ENCODE measurements at regions not wholly inside any gene's neighbourhood (a gene's known extent, or its start where the extent isn't known, plus 50 kb on each side); places are given as distances from the start of the nearest gene placed in this dataset.

GRCh38 chr5:173667702-173668101, 51.3 kb upstream of the BOD1 start:
- H3K27me3 ChIP-seq, result no peaks in the 10 kb centered on the region
- H3K4me3 ChIP-seq, result no peak overlapping the region
- peaks cover 19% of the 10 kb centered on the region for H3K4me1 ChIP-seq
- no peak overlapping the region for H3K27ac ChIP-seq
- H3K9me3 ChIP-seq, result no peaks in the 10 kb centered on the region
- peak in 1 of 2 donors; percentile 48 for DNase-seq (ENCODE audit: low spot score in 2 of 2)
- 85% methylated on average over 7 of the region's 7 CpGs for WGBS
- TF ChIP-seq POLR2AphosphoS5 (IDR thresholded peaks at IDR 0.05), result no peak
- H3K36me3 ChIP-seq, result no peaks in the 10 kb centered on the region

- Histone ChIP-seq H3K27ac (no peak overlapping the region), H3K27me3 (no peaks in the 10 kb centered on the region), H3K9me3 (no peaks in the 10 kb centered on the region), H3K36me3 (no peaks in the 10 kb centered on the region), H3K4me1 (peaks cover 19% of the 10 kb centered on the region), H3K4me3 (no peak overlapping the region)
- 100% methylated on average over 2 of the region's 2 CpGs for WGBS
- no peak for TF ChIP-seq POLR2AphosphoS5 (IDR thresholded peaks at IDR 0.05)
- TF ChIP-seq POLR2A (IDR thresholded peaks at IDR 0.05), result no peak
- TF ChIP-seq EP300 (IDR thresholded peaks at IDR 0.05), result no peak
- TF ChIP-seq CTCF (IDR thresholded peaks at IDR 0.05), result no peak
- peak in 1 of 2 donors; percentile 50 for DNase-seq (ENCODE audit: low spot score in 2 of 2)
These were observed 51.9 kb upstream of the BOD1 start for GRCh38 chr5:173668245-173668800.

GRCh38 chr5:173668910-173669309, 52.5 kb upstream of the BOD1 start:
- TF ChIP-seq POLR2A (IDR thresholded peaks at IDR 0.05) (no peak), POLR2AphosphoS5 (IDR thresholded peaks at IDR 0.05) (no peak), CTCF (IDR thresholded peaks at IDR 0.05) (no peak), EP300 (IDR thresholded peaks at IDR 0.05) (no peak)
- no peak overlapping the region for H3K4me3 ChIP-seq
- no peak overlapping the region for H3K27ac ChIP-seq
- H3K27me3 ChIP-seq, result no peaks in the 10 kb centered on the region
- no peaks in the 10 kb centered on the region for H3K36me3 ChIP-seq
- WGBS, result 89% methylated on average over 5 of the region's 5 CpGs
- H3K4me1 ChIP-seq, result peaks cover 19% of the 10 kb centered on the region
- no peaks in the 10 kb centered on the region for H3K9me3 ChIP-seq
- no peak for DNase-seq (ENCODE audit: low spot score in 2 of 2)

GRCh38 chr5:173669483-173669882, 53.0 kb upstream of the BOD1 start:
- WGBS, result 82% methylated on average over 3 of the region's 3 CpGs
- Histone ChIP-seq H3K9me3 (no peaks in the 10 kb centered on the region), H3K36me3 (no peaks in the 10 kb centered on the region), H3K27me3 (no peaks in the 10 kb centered on the region), H3K27ac (no peak overlapping the region), H3K4me1 (peaks cover 19% of the 10 kb centered on the region), H3K4me3 (no peak overlapping the region)
- no peak for TF ChIP-seq CTCF (IDR thresholded peaks at IDR 0.05)
- no peak for TF ChIP-seq EP300 (IDR thresholded peaks at IDR 0.05)
- no peak for TF ChIP-seq POLR2A (IDR thresholded peaks at IDR 0.05)
- TF ChIP-seq POLR2AphosphoS5 (IDR thresholded peaks at IDR 0.05), result no peak
- DNase-seq (ENCODE audit: low spot score in 2 of 2), result peak in 1 of 2 donors; percentile 31

- no peaks in the 10 kb centered on the region for H3K36me3 ChIP-seq
- DNase-seq (ENCODE audit: low spot score in 2 of 2), result peak in 1 of 2 donors; percentile 38
- H3K27ac ChIP-seq, result peak overlapping the region; percentile 75
These were observed 53.7 kb upstream of the BOD1 start for GRCh38 chr5:173670130-173670651.

GRCh38 chr5:173670791-173671120, 54.3 kb upstream of the BOD1 start:
- Histone ChIP-seq H3K4me1 (peaks cover 19% of the 10 kb centered on the region), H3K4me3 (peak overlapping the region; percentile 15), H3K27ac (peak overlapping the region; percentile 75), H3K9me3 (peaks cover 3% of the 10 kb centered on the region), H3K27me3 (no peaks in the 10 kb centered on the region), H3K36me3 (no peaks in the 10 kb centered on the region)
- WGBS, result 9% methylated on average over 12 of the region's 12 CpGs
- no peak for TF ChIP-seq CTCF (IDR thresholded peaks at IDR 0.05)
- TF ChIP-seq EP300 (IDR thresholded peaks at IDR 0.05), result no peak
- peak in 1 of 2 donors; percentile 67 for DNase-seq (ENCODE audit: low spot score in 2 of 2)

More at GRCh38 chr5:173670130-173670651, 53.7 kb upstream of the BOD1 start:
- no peaks in the 10 kb centered on the region for H3K9me3 ChIP-seq
- TF ChIP-seq POLR2A (IDR thresholded peaks at IDR 0.05), result no peak
- H3K4me1 ChIP-seq, result peaks cover 19% of the 10 kb centered on the region
- no peaks in the 10 kb centered on the region for H3K27me3 ChIP-seq
- 45% methylated on average over 3 of the region's 3 CpGs for WGBS
- H3K4me3 ChIP-seq, result peak overlapping the region; percentile 15

Data from suprapubic skin (tissue), 4 donors.